ENCODE measurements at regions not wholly inside any gene's neighbourhood (a gene's known extent, or its start where the extent isn't known, plus 50 kb on each side); places are given as distances from the start of the nearest gene placed in this dataset.

GRCh38 chr2:122780251-122780650, 1024.8 kb downstream of the TSN start:
- intact Hi-C loops (cut with micrococcal nuclease) = no loop called here
- no peaks in the 10 kb centered on the region for H3K4me1 Mint-ChIP-seq
- DNase-seq (no peak), ATAC-seq (ENCODE audit: low read depth) (no peak)
- no peaks in the 10 kb centered on the region for H3K27me3 ChIP-seq (replicated peaks in 1 of 4; ENCODE audit: control extremely low read depth in 1 of 4, control insufficient read depth in 3 of 4, insufficient read depth in 4 of 4, low read length in 3 of 4)
- H3K36me3 ChIP-seq (replicated peaks in 1 of 2; ENCODE audit: control extremely low read depth in 1 of 2, control insufficient read depth in 1 of 2, extremely low read depth in 1 of 2, insufficient read depth in 2 of 2, low read length in 1 of 2) = no peaks in the 10 kb centered on the region
- no peak overlapping the region for H3K4me3 ChIP-seq (ENCODE audit: control extremely low read depth in 1 of 5, extremely low read depth in 1 of 5, insufficient read depth in 1 of 5, low read depth in 2 of 5, low read length in 4 of 5)
- H3K4me3 Mint-ChIP-seq = no peak overlapping the region
- no peaks in the 10 kb centered on the region for H4K20me1 ChIP-seq (ENCODE audit: control insufficient read depth, insufficient read depth, low read length, poor library complexity, severe bottlenecking)
- H3K4me2 ChIP-seq (replicated peaks; ENCODE audit: low read depth, low read length, poor library complexity, severe bottlenecking) = no peak overlapping the region
- ChIA-PET CTCF (no interaction called here), POLR2A (no interaction called here)
- no peaks in the 10 kb centered on the region for H3K27me3 Mint-ChIP-seq
- no peaks in the 10 kb centered on the region for H3K79me2 ChIP-seq (ENCODE audit: control insufficient read depth, insufficient read depth, low read length)
- no peaks in the 10 kb centered on the region for H3K9me3 ChIP-seq (ENCODE audit: control extremely low read depth in 1 of 3, control insufficient read depth in 2 of 3, insufficient read depth in 1 of 3, low read length in 2 of 3)
- WGBS (ENCODE audit: insufficient coverage) = no CpG with 5 or more reads among the region's 1 CpG
- no peak overlapping the region for H3K27ac Mint-ChIP-seq
- H3K9ac ChIP-seq (ENCODE audit: low read length) = no peak overlapping the region
- peaks cover 6% of the 10 kb centered on the region for H3K9me3 Mint-ChIP-seq (ENCODE audit: insufficient read depth)
- no peak for TF ChIP-seq CTCF (IDR thresholded peaks at IDR 0.05)
- no peak for TF ChIP-seq EZH2 (IDR thresholded peaks at IDR 0.05; ENCODE audit: borderline replicate concordance, insufficient read depth, low read depth, low read length, poor library complexity, severe bottlenecking)
- no peaks in the 10 kb centered on the region for H3K4me1 ChIP-seq (ENCODE audit: control insufficient read depth in 2 of 2, insufficient read depth in 2 of 2, low read length in 2 of 2)
- H2AFZ ChIP-seq (ENCODE audit: insufficient read depth, low read depth, low read length, poor library complexity, severe bottlenecking) = no peak overlapping the region
- no peak overlapping the region for H3K27ac ChIP-seq (ENCODE audit: low read length in 2 of 2)

GRCh38 chr2:122794100-122794499, 1038.6 kb downstream of the TSN start:
- TF ChIP-seq EZH2 (IDR thresholded peaks at IDR 0.05; ENCODE audit: borderline replicate concordance, insufficient read depth, low read depth, low read length, poor library complexity, severe bottlenecking) = no peak
- TF ChIP-seq CTCF (IDR thresholded peaks at IDR 0.05) = no peak
- Histone ChIP-seq H3K4me3 (ENCODE audit: control extremely low read depth in 1 of 5, extremely low read depth in 1 of 5, insufficient read depth in 1 of 5, low read depth in 2 of 5, low read length in 4 of 5) (no peak overlapping the region), H4K20me1 (ENCODE audit: control insufficient read depth, insufficient read depth, low read length, poor library complexity, severe bottlenecking) (no peaks in the 10 kb centered on the region), H3K4me2 (replicated peaks; ENCODE audit: low read depth, low read length, poor library complexity, severe bottlenecking) (no peak overlapping the region), H3K79me2 (ENCODE audit: control insufficient read depth, insufficient read depth, low read length) (no peaks in the 10 kb centered on the region), H3K9ac (ENCODE audit: low read length) (no peak overlapping the region), H3K27ac (ENCODE audit: low read length in 2 of 2) (no peak overlapping the region), H3K4me1 (ENCODE audit: control insufficient read depth in 2 of 2, insufficient read depth in 2 of 2, low read length in 2 of 2) (no peaks in the 10 kb centered on the region), H3K36me3 (replicated peaks in 1 of 2; ENCODE audit: control extremely low read depth in 1 of 2, control insufficient read depth in 1 of 2, extremely low read depth in 1 of 2, insufficient read depth in 2 of 2, low read length in 1 of 2) (no peaks in the 10 kb centered on the region), H2AFZ (ENCODE audit: insufficient read depth, low read depth, low read length, poor library complexity, severe bottlenecking) (no peak overlapping the region), H3K9me3 (ENCODE audit: control extremely low read depth in 1 of 3, control insufficient read depth in 2 of 3, insufficient read depth in 1 of 3, low read length in 2 of 3) (no peaks in the 10 kb centered on the region), H3K27me3 (replicated peaks in 1 of 4; ENCODE audit: control extremely low read depth in 1 of 4, control insufficient read depth in 3 of 4, insufficient read depth in 4 of 4, low read length in 3 of 4) (no peaks in the 10 kb centered on the region)
- Mint-ChIP-seq H3K4me1 (no peaks in the 10 kb centered on the region), H3K9me3 (ENCODE audit: insufficient read depth) (peaks cover 6% of the 10 kb centered on the region), H3K4me3 (no peak overlapping the region), H3K27me3 (no peaks in the 10 kb centered on the region), H3K27ac (no peak overlapping the region)
- DNase-seq (no peak), ATAC-seq (ENCODE audit: low read depth) (no peak)
- no CpG with 5 or more reads among the region's 2 CpGs for WGBS (ENCODE audit: insufficient coverage)
- POLR2A ChIA-PET = no interaction called here
- CTCF ChIA-PET = no interaction called here
- intact Hi-C loops (cut with micrococcal nuclease) = no loop called here
